HG03039 (cell line): ENCODE measurements at regions not wholly inside any gene's neighbourhood (a gene's known extent, or its start where the extent isn't known, plus 50 kb on each side); places are given as distances from the start of the nearest gene placed in this dataset.
"Not testable (repeated sequence)": the region's sequence is repeated elsewhere in the genome, so short reads cannot be mapped to it uniquely, and the experiment has no call there.

ENCODE experiments used
- ATAC-seq: cut with Tn5 transposase; IDR thresholded peaks from one replicate; pipeline ENCODE4 v1.9.1; 2021; ENCODE audit warnings: mild to moderate bottlenecking, moderate library complexity; ENCODE audit not compliant: unreplicated experiment

- no peak for ATAC-seq
Measured at GRCh38 chr15:26197719-26198118, 334.6 kb upstream of the ATP10A start.

DNA sequence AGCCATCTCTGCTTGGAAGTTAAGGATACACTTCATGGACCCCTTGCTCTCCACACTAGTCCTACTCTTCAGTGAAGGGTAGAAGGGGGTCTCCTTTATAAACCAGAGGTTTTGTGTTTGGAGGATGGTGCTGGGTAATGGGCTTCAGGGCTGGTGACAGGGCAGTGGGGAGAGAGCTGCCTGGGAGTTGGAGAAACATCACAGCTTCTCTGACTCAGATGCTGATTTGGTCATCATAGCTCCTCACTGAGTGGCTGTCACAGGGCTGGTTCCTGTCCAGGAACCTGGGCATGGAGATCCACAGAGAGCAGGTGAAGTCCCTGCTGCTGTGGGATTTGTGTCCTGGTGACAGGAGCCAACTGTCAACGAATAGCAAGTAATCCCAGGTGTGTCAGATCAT, 333.9 kb upstream of the ATP10A start:
- no peak for ATAC-seq

DNA sequence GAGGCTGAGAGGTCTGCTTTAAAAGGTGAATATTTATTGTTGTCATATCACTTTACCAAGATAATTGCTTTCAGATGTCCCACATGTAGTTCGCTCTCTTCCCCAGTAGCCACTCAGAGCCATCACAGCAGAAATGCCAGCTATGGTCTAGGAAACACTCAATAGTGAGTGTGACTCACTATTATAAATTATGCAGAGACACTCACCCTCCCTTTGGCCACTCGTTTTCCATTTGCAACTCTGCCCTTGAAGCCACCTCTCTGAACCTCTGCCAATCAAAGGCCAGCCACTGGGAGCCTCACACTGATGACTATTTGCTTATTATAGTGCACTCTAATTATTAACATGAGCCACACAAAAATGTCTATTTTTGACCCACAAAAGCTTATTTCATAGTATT, 328.1 kb upstream of the ATP10A start:
- ATAC-seq = no peak

DNA sequence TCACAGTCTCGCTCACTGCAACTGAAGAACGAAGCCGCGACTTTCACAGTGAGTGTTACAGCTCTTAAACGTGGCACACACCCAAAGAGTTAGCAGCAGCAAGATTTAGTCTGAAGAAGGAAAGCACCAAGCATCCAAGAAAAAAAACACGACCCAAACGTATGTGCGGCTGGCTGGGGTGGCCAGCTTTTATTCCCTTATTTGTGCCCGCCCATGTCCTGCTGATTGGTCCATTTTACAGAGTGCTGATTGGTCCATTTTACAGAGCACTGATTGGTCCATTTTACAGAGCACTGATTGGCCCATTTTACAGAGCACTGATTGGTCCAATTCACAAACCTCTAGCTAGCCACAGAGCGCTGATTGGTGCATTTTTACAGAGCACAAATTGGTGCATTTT, 323.0 kb upstream of the ATP10A start:
- not testable (repeated sequence) for ATAC-seq

- ATAC-seq = no peak
Measured at GRCh38 chr15:26182441-26182840, 319.3 kb upstream of the ATP10A start.

DNA sequence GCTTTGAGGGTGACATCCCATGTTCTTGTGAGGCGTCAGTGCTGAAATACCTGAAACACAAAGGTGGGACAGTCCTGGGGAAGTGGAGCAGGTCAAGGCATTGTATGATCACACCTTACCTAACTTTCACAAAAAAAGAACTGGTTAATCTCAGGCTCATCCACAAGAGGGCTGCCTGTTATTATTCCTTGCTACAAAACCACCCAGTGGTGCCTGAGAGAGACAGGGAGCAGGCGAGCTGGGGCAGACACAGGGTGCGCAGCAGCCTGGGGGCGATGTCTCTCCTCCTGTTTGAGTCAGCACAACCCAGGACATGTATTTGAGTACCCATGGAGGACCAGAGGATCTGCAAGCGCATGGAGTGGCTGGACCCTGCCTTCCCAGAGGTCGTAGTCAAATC, 316.8 kb upstream of the ATP10A start:
- no peak for ATAC-seq

GRCh38 chr15:26178640-26179220, 315.6 kb upstream of the ATP10A start:
- ATAC-seq = no peak

DNA sequence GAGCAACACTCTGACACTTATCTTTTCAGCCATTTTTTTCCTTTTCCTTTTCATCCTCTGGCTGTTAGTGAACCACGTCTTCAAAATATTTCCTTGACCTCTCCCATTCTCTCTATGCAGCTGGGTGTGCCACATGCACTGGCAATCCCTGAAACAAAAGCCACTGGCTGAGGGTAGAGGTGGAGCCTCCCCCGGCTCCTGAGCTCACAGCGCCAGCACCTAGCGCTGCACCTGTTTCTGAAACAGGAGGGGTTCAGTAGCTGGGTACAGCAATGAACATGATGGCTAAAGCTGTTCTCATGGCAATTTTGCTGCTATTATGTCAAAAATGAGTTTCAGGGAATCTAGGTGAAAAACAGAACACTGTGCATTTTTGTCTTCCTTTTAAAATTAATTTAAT, 314.7 kb upstream of the ATP10A start:
- ATAC-seq = no peak

DNA sequence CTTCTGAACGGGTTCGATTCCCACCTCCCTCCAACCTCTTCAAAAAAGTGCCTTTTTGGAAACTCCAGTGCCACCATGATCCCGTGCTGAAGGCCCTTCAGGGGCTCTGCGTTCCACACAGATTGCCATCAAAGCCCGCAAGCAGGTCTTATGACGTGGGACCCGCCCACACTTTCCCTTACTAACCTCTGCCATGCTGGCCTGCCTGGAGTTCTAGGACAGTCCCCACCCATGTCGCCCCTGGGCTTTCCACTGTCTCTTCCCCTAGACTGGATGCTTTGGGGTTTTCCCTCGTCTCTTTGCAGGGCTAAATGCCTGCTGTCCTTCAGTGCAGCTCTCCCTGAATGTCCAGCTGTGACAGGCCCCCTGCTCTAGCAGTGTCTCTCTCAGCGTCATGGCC, 313.7 kb upstream of the ATP10A start:
- ATAC-seq = no peak

- no peak for ATAC-seq
Measured at GRCh38 chr15:26171266-26171665, 308.1 kb upstream of the ATP10A start.

GRCh38 chr15:26166429-26166828, 303.3 kb upstream of the ATP10A start:
- no peak for ATAC-seq

- ATAC-seq = no peak
Measured at GRCh38 chr15:26165546-26165945, 302.4 kb upstream of the ATP10A start.

DNA sequence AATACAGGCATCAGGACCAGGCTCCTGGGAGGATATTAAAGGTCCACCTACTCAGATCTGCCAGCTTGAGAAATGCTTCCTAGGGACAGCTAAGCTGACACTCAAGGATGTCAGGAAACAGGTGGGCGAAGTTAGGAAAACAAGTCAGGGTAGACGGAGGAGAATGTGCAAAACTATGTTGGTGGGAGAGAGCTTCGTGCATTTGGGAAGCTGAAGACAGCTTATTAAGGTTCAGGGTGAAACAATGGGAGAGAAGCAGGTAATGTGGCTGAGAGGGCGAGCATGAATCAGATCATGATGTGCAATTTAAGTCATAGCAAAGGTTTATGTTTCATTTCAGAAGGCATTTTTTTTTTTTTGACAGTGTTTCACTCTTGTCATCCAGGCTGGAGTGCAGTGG, 297.2 kb upstream of the ATP10A start:
- no peak for ATAC-seq

GRCh38 chr15:26158176-26158575, 295.0 kb upstream of the ATP10A start:
- ATAC-seq = no peak

GRCh38 chr15:26157081-26157480, 294.0 kb upstream of the ATP10A start:
- ATAC-seq = no peak

DNA sequence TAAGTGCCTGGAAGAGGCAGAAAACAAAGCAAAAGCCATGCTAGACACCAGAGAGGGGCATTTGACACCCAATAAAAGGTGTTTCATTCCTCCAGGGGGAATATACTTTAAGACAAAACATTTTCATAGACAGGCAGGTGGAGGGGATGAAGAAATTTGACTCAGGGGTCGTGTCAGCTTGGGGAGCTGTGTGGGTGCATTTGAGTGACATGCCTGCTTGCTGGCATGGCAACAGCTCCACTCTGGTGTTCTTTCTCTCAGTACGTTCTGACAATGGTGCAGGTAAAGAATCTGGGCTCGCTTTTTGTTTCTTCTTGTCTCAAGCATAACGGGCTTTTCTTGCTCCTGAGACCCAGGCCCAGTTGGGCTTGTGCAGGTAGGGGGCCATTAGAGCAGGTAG, 292.9 kb upstream of the ATP10A start:
- ATAC-seq = no peak

DNA sequence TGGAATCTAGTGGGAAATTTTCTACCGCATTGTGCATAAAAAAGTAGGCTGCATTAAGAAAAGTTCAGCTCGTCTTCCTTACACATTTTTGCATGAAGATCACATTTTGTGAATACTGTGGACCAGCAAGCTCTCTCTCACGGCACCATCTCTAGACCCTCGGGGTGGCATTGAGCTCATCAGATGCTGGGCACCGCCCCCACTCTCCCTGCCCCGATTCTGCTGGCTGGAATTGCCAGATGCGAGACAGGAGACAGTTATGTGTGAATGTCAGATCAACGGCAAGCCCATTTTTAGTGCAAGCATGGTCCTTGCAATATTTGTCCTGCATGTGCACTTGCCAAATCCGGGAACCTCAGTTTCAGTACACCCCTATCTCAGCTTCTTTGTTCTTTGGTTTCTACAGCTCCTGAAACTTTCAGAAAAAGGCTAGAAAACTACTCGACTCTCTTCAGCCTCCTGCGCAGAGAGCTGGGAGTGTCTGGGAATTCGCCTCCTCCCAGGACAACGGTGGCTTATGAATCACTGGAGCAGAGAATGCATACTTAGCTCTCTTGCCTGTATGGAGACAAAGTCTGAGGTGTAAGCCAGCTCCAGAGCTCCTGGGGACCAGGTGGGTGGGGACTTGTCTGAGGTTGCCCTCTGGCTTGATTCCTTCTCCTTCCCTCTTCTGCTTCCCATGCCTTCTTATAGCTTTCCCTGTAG, 285.2 kb upstream of the ATP10A start:
- ATAC-seq = no peak

DNA sequence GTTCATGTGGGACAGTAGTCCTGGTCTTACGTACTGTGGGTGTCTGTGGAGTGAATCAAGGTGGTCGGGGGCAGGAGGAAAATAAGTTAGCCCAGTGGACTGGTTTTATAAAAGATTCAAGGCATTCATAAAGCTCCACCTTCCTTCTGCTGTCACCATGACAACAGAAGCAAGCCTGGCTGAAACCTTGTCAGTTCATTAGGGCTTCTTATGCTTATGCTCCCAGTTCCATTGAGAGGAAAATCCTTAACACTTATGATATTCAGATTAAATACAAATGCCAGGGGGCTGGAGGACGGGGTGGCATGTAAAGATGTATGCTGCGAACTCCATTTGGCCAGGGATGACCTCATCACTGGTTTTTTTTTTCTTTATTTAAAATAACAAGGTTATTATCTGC, 283.1 kb upstream of the ATP10A start:
- ATAC-seq = no peak

GRCh38 chr15:26145796-26146195, 282.7 kb upstream of the ATP10A start:
- no peak for ATAC-seq

DNA sequence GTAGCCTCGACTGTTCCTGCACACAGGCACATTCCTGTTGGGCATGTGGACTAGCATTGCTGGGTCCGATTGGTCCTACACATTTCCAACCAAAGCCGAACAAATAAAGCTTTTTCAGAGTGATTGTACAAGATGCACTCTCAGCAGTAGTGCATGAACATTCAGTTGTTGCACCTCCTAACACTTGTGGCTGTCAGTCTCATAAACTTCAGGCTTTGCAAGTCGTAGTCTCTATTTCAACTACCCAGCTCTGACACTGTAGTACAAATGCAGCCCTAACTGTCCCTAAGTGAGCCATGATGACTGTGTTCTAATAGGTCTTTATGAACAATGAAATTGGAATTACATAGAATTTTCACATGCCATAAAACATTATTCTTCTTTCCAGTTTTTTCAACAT, 281.7 kb upstream of the ATP10A start:
- ATAC-seq = no peak

- no peak for ATAC-seq
Measured at GRCh38 chr15:26143221-26143620, 280.1 kb upstream of the ATP10A start.

GRCh38 chr15:26134812-26135211, 271.7 kb upstream of the ATP10A start:
- no peak for ATAC-seq

- no peak for ATAC-seq
Measured at GRCh38 chr15:26134152-26134551, 271.0 kb upstream of the ATP10A start.
